ENCODE measurements at regions not wholly inside any gene's neighbourhood (a gene's known extent, or its start where the extent isn't known, plus 50 kb on each side); places are given as distances from the start of the nearest gene placed in this dataset.

- TF ChIP-seq BCLAF1 (IDR thresholded peaks at IDR 0.05): no peak
Observed at GRCh38 chr4:184882276-184882675, 56.5 kb upstream of the ACSL1 start (continued).

DNA sequence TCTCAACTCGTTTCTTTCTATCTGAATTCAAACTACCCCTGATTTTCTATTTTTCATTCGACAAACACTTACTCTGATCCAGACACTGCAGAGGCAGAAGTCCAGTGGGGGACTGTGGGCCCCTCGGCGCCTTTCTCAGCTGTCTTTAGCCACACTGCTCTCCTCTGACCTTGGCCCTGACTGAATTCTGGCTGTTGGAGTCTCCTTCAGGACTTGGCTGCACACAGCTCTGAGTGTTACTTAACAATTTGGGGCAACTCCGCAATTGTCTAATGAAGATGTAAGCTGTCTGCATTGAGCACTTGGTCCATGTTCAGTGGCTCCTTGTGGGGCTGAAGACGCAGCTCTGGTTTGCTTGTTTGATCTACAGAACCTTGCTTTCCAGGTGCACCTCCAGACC, 57.3 kb upstream of the ACSL1 start:
- DNase-seq (ENCODE audit: low read depth, low spot score) (no peak), ATAC-seq (no peak), FAIRE-seq (no peak)
- in situ Hi-C loops (cut with MboI) (no loop called here), intact Hi-C loops (cut with micrococcal nuclease; ENCODE audit: unreplicated experiment) (no loop called here)
- BruUV-seq (replicated peaks): no TSS peak
- H3K79me2 ChIP-seq (ENCODE audit: control insufficient read depth, insufficient read depth, low read length): no peaks in the 10 kb centered on the region
- no peaks in the 10 kb centered on the region for H3K27me3 ChIP-seq (replicated peaks in 1 of 2; ENCODE audit: control insufficient read depth in 2 of 2, insufficient read depth in 2 of 2, low read length in 1 of 2)
- no peaks in the 10 kb centered on the region for H4K20me1 ChIP-seq (ENCODE audit: control insufficient read depth, insufficient read depth)
- ChIA-PET POLR2A (no interaction called here), SMC1A (ENCODE audit: uncharacterized antibody, unreplicated experiment) (interaction anchor here (1.7 kb wide), 1 partner anchor 38 kb away, joined by 3 read pairs; no protein-coding TSS in a partner anchor), CTCF (interaction anchor here (0.6 to 1.5 kb wide), 3 partner anchors 8 to 213 kb away, joined by 4 read pairs; no protein-coding TSS in a partner anchor), RAD21 (ENCODE audit: unreplicated experiment) (no interaction called here)
- H3K27ac ChIP-seq (ENCODE audit: control insufficient read depth, insufficient read depth): no peak overlapping the region
- TF ChIP-seq, protein P1, sequence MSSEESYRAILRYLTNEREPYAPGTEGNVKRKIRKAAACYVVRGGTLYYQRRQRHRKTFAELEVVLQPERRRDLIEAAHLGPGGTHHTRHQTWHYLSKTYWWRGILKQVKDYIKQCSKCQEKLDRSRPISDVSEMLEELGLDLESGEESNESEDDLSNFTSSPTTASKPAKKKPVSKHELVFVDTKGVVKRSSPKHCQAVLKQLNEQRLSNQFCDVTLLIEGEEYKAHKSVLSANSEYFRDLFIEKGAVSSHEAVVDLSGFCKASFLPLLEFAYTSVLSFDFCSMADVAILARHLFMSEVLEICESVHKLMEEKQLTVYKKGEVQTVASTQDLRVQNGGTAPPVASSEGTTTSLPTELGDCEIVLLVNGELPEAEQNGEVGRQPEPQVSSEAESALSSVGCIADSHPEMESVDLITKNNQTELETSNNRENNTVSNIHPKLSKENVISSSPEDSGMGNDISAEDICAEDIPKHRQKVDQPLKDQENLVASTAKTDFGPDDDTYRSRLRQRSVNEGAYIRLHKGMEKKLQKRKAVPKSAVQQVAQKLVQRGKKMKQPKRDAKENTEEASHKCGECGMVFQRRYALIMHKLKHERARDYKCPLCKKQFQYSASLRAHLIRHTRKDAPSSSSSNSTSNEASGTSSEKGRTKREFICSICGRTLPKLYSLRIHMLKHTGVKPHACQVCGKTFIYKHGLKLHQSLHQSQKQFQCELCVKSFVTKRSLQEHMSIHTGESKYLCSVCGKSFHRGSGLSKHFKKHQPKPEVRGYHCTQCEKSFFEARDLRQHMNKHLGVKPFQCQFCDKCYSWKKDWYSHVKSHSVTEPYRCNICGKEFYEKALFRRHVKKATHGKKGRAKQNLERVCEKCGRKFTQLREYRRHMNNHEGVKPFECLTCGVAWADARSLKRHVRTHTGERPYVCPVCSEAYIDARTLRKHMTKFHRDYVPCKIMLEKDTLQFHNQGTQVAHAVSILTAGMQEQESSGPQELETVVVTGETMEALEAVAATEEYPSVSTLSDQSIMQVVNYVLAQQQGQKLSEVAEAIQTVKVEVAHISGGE (CRISPR knock-in tag; IDR thresholded peaks at IDR 0.05): no peak
- TF ChIP-seq CHD4 (IDR thresholded peaks at IDR 0.05) (no peak), MTA3 (IDR thresholded peaks at IDR 0.05; ENCODE audit: borderline replicate concordance, low read length) (no peak), YBX1 (IDR thresholded peaks at IDR 0.05) (no peak), LARP7 (IDR thresholded peaks at IDR 0.05) (no peak), ZNF687 (IDR thresholded peaks at IDR 0.05) (no peak)
- TF ChIP-seq, protein P2, sequence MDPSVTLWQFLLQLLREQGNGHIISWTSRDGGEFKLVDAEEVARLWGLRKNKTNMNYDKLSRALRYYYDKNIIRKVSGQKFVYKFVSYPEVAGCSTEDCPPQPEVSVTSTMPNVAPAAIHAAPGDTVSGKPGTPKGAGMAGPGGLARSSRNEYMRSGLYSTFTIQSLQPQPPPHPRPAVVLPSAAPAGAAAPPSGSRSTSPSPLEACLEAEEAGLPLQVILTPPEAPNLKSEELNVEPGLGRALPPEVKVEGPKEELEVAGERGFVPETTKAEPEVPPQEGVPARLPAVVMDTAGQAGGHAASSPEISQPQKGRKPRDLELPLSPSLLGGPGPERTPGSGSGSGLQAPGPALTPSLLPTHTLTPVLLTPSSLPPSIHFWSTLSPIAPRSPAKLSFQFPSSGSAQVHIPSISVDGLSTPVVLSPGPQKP (IDR thresholded peaks at IDR 0.05; ENCODE audit: low read depth, low read length): no peak
- no peak overlapping the region for H3K4me3 ChIP-seq
- H3K36me3 ChIP-seq (ENCODE audit: control insufficient read depth in 2 of 2, insufficient read depth in 2 of 2, low read length in 1 of 2): no peaks in the 10 kb centered on the region
- H2AFZ ChIP-seq (ENCODE audit: control insufficient read depth, low read depth, low read length): no peak overlapping the region
- WGBS (ENCODE audit: insufficient coverage, insufficient replicate concordance, low lambda C conversion rate, missing lambda C conversion rate): 46% methylated on average over 6 of the region's 6 CpGs
- no peak overlapping the region for H3K9ac ChIP-seq (ENCODE audit: control insufficient read depth, insufficient read depth, low read length)
- no peaks in the 10 kb centered on the region for H3K4me1 ChIP-seq (ENCODE audit: control insufficient read depth, insufficient read depth, low read length)
- H3K9me3 ChIP-seq (replicated peaks; ENCODE audit: control insufficient read depth, insufficient read depth, low read length): no peaks in the 10 kb centered on the region
- H3K4me2 ChIP-seq (ENCODE audit: control insufficient read depth, insufficient read depth): no peak overlapping the region
